Neuron (in vitro differentiated cells): ENCODE measurements at regions not wholly inside any gene's neighbourhood (a gene's known extent, or its start where the extent isn't known, plus 50 kb on each side); places are given as distances from the start of the nearest gene placed in this dataset.
"Not testable (repeated sequence)": the region's sequence is repeated elsewhere in the genome, so short reads cannot be mapped to it uniquely, and the experiment has no call there.

Experiments used
- H2AFZ ChIP-seq: one replicate; pipeline ENCODE4 v1.6.1; 2013; ENCODE audit warnings: low read depth, mild to moderate bottlenecking, inconsistent platforms, low read length, moderate library complexity
- H3K27me3 ChIP-seq: one replicate; pipeline ENCODE4 v1.6.1; 2013; ENCODE audit warnings: low read length; ENCODE audit not compliant: insufficient read depth
- H3K36me3 ChIP-seq: one replicate; pipeline ENCODE4 v1.6.1; 2013; ENCODE audit warnings: low read length; ENCODE audit not compliant: insufficient read depth
- H3K4me1 ChIP-seq: one replicate; pipeline ENCODE4 v1.6.1; 2013; ENCODE audit warnings: low read length; ENCODE audit not compliant: insufficient read depth
- H3K4me3 ChIP-seq: 2 replicates; pipeline ENCODE4 v1.5.1; 2013; ENCODE audit warnings: mild to moderate bottlenecking, low read length, moderate library complexity
- H3K9me3 ChIP-seq: one replicate; pipeline ENCODE4 v1.6.1; 2013; ENCODE audit warnings: low read length

DNA sequence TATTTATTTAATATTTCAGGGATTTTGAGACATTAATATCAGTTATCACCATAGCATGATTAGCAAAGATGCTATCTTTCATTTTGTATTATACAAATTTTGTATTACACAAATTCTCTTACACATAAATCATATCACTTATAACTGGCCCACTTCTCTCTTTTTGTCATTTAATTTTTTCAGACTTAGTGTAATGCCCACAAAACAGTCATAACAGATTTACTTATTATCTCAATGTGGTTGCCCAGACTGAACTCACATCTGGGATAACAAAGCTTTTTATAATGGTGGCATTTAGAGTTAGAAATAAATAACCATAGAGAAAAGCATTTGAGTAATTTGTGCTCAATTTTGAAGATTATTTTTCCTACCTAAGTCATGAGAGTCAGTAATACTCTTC lies 148.3 kb downstream of the TFAP2B start:
- Histone ChIP-seq H3K4me3 (no peak overlapping the region), H3K4me1 (no peaks in the 10 kb centered on the region), H3K27me3 (no peaks in the 10 kb centered on the region), H3K36me3 (no peaks in the 10 kb centered on the region), H3K9me3 (no peaks in the 10 kb centered on the region), H2AFZ (no peak overlapping the region)

DNA sequence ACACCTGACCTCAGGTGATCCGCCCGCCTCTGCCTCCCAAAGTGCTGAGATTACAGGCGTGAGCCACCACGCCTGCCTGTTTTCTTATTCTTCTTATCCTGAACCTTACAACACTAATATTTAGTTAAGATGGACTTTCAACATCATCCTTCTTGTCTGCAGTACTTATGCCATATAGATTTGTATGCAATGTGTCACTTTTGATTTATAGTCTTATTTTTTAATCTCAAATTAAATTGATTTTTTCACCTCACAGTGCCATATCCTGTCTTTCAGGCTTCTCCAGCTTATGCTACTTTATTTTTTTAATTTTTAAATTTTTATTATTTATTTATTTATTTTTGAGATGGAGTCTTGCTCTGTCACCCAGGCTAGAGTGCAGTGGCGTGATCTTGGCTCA lies 149.6 kb downstream of the TFAP2B start:
- not testable (repeated sequence) for H3K27me3 ChIP-seq, H3K4me1 ChIP-seq, H2AFZ ChIP-seq, H3K36me3 ChIP-seq, H3K9me3 ChIP-seq, H3K4me3 ChIP-seq

DNA sequence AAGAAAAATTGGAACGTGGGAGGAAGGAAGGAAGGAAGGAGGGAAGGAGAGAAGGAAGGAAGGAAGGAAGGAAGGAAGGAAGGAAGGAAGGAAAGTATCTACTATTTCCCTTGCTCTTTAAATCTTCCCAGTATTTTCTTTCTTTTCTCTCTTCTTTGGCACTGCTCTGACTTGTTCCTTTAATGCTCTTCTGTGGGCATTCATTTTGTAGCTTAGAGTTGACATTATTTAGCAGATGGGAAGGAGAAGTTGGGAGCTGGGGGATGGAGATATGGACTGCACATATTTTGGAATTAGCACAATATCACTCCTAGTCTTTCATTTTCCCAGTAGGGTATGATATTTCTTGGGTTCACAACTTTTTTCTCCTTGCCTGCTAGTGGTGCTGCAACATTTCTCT lies 152.2 kb downstream of the TFAP2B start:
- H3K9me3 ChIP-seq: no peaks in the 10 kb centered on the region
- no peak overlapping the region for H2AFZ ChIP-seq
- H3K36me3 ChIP-seq: no peaks in the 10 kb centered on the region
- no peaks in the 10 kb centered on the region for H3K27me3 ChIP-seq
- H3K4me3 ChIP-seq: no peak overlapping the region
- no peaks in the 10 kb centered on the region for H3K4me1 ChIP-seq

DNA sequence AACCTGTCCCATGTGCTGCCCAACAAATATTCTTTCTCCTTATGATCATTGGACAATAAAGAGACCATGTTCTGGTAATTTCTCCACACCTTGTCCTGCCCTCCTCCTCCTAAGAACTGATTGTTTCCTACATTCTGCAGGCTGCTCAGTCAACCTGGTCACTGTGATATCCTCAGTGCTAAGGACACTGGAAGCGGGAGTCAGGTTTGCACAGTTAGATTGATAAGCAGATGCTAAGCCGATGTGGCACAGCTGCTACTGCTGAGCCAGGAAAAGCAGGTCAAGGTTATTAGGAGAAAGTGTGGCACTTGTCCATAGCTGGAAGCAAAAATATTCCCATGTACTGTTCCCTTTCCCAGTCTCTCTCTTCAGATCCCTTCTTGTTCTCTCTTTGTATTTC lies 154.8 kb downstream of the TFAP2B start:
- Histone ChIP-seq H3K36me3 (no peaks in the 10 kb centered on the region), H3K4me1 (no peaks in the 10 kb centered on the region), H2AFZ (no peak overlapping the region), H3K27me3 (no peaks in the 10 kb centered on the region), H3K9me3 (no peaks in the 10 kb centered on the region), H3K4me3 (no peak overlapping the region)

DNA sequence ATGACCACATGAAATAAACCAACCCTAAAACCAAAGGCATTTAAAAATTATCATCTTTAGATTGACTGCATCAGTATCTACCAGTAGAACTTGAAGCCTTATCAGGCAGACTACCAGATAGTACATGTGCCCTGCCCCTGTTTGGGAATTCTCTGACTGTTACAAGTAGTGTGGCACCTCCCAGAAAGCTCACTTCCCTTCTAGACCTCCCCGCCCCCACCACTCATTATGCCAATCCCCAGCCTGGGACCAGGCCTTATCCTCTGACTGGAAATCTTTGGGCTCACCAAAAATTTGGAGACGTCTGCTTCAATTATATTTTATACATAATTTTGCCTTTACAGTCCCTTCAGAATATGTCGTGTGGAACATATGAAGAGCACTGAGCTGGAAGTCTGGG lies 155.6 kb downstream of the TFAP2B start:
- H3K4me1 ChIP-seq: no peaks in the 10 kb centered on the region
- H3K27me3 ChIP-seq: no peaks in the 10 kb centered on the region
- H3K9me3 ChIP-seq: no peaks in the 10 kb centered on the region
- no peak overlapping the region for H3K4me3 ChIP-seq
- H3K36me3 ChIP-seq: no peaks in the 10 kb centered on the region
- no peak overlapping the region for H2AFZ ChIP-seq

DNA sequence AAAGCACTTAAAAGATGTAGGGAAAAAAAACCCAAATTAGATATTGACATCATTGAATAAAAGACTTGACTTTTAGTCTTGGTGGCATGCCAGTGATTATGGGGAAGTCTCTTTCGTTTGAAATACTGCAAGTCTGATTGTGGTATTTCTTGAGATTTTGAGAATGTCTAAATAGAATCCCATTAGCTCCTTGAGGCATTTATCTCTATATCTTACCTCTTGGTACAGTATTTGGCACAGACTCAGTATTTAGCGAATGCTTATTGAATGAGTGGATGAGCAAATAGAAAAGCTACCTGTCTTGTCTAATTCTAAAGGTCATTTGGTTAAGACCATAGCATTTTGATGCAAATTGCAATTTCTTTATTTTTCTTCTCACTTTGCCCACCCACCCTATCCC lies 156.5 kb downstream of the TFAP2B start:
- H3K4me1 ChIP-seq: no peaks in the 10 kb centered on the region

DNA sequence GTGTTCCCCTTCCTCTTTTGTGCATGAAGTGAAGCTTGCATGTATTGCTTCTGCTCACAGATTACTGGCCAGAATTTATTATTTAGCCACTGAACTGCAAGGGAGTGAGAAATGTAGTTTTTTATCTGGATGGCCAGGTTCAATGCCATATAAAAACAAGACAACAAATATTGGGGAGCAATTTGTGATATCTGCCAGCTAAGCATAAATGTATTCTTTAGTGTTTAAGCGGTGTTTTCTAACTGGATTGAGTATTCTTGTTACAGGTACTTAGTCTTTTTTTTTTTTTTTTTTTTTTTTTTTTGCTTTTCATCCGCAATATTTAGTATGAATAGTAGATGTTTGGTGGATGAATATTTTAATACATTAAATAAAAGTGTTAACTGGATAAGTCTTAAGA lies 158.2 kb downstream of the TFAP2B start:
- H2AFZ ChIP-seq: no peak overlapping the region
- no peaks in the 10 kb centered on the region for H3K9me3 ChIP-seq
- no peaks in the 10 kb centered on the region for H3K27me3 ChIP-seq
- no peaks in the 10 kb centered on the region for H3K4me1 ChIP-seq
- H3K36me3 ChIP-seq: no peaks in the 10 kb centered on the region
- H3K4me3 ChIP-seq: no peak overlapping the region

More for the DNA sequence above, 156.5 kb downstream of the TFAP2B start:
- Histone ChIP-seq H3K4me3 (no peak overlapping the region), H3K27me3 (no peaks in the 10 kb centered on the region), H3K36me3 (no peaks in the 10 kb centered on the region), H3K9me3 (no peaks in the 10 kb centered on the region), H2AFZ (no peak overlapping the region)

DNA sequence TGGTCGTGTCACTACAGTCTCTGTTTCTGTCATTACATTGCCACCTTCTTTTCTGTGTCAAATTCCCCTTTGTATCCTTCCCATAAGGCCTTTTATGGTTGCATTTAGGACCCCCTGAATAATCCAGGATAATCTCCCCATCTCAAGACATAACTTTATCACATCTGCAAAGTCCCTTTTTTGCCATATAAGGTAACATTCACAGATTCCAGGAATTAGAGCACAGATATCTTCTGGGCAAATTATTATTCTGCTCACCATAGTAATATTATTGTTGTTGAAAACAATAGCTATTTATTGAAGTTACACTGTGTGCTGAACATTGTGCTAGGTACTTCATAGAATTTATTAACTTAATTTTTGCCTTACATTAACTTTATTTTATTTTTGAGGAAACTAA lies 159.1 kb downstream of the TFAP2B start:
- Histone ChIP-seq H3K9me3 (no peaks in the 10 kb centered on the region), H3K4me1 (no peaks in the 10 kb centered on the region), H3K27me3 (no peaks in the 10 kb centered on the region), H3K4me3 (no peak overlapping the region), H2AFZ (no peak overlapping the region), H3K36me3 (no peaks in the 10 kb centered on the region)

DNA sequence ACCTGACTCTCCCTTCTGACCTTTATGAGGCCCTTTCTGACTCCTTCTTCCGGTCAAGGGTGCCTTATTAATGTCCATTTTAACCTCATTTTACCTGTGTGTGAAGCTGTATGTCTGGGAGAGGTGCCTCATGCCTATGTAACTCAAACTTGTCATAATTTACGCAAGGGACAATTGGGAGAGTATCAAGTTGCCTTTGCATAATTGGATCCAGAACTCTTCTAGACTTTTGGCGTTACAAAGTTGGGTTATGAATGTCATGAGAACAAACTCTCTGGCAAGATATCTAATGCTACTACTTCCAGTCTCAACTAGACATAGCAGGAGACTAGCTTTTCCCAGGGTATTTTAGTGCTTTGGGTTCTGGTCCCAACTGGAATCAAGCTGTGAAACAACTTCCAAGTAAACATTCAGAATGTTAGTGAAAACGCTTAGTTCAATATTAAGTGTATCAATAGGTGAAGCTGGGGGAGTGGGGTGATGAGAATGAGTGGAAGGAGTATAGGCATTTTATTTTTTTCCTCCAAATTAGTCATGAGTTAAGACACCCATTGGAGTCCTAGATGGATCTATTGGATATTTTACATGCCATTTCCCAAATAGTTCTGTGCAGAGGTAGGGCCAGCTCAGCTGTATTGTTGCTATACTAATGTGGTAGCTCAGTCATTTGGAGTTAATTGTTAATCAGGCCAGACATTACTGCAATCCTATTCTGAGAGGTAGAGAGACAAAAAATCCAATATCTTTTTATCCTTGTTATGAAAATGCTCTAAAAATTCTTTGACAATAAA lies 159.9 kb downstream of the TFAP2B start:
- Histone ChIP-seq H2AFZ (no peak overlapping the region), H3K36me3 (no peaks in the 10 kb centered on the region), H3K4me1 (no peaks in the 10 kb centered on the region), H3K27me3 (no peaks in the 10 kb centered on the region), H3K9me3 (no peaks in the 10 kb centered on the region), H3K4me3 (no peak overlapping the region)

DNA sequence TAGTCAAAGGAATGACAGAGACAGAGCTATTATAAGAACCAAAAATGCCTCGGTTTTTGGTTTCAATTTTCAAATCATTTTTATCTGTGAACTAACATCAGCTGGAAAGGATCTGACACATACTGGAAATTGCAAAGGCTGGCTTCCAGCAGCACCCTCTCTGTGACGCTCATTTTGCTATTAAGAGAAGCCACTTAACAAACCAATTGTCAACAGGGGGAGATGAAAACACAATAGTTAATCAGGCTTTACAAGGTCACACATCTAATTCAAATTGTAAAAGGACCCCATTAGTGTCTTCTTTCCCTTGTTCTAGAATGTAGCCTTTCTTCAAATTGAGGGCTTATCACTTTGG lies 160.5 kb downstream of the TFAP2B start:
- H3K4me1 ChIP-seq: no peaks in the 10 kb centered on the region
- H2AFZ ChIP-seq: no peak overlapping the region
- no peaks in the 10 kb centered on the region for H3K27me3 ChIP-seq
- H3K4me3 ChIP-seq: no peak overlapping the region
- no peaks in the 10 kb centered on the region for H3K36me3 ChIP-seq
- no peaks in the 10 kb centered on the region for H3K9me3 ChIP-seq

DNA sequence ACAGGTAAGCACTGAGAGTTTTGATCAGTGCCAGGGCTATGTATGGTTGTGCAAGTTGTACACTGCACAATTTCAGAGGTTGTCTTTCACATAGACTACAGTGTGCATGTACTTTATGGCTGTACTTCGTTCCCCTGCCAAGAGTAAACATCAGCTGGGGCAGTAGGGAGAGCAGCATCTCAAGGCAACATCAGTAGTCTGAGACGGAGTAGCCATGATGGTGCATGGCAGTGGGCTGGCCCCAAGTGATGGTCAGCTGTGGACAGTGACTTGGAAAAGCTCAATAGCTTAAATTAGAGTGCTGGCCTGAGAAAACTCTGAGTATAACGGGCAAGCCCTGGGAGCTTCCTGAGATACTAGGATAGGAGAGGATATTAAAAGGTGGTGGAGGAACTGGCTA lies 165.5 kb downstream of the TFAP2B start:
- Histone ChIP-seq H2AFZ (no peak overlapping the region), H3K9me3 (no peaks in the 10 kb centered on the region), H3K27me3 (no peaks in the 10 kb centered on the region), H3K4me3 (no peak overlapping the region), H3K4me1 (no peaks in the 10 kb centered on the region), H3K36me3 (no peaks in the 10 kb centered on the region)

DNA sequence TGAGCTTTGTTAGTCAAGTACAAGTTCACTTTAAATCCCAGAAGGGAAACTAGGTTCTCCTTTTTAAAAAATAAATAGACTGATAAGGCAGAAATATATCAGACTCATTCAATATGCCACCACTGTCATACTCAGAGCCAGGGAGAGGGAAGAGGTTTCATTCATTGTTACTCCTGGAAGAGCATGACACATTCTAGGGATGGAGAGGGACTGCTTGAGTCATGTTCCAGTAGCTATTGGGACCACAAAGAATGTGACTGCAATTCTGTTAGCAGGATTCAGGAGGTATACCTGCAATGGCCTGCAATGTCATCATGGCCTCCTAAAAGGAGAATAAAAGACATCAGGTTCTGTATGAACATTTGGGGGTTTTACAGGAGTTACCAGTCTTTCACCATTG lies 167.6 kb downstream of the TFAP2B start:
- Histone ChIP-seq H2AFZ (no peak overlapping the region), H3K27me3 (no peaks in the 10 kb centered on the region), H3K36me3 (no peaks in the 10 kb centered on the region), H3K4me3 (no peak overlapping the region), H3K9me3 (no peaks in the 10 kb centered on the region), H3K4me1 (no peaks in the 10 kb centered on the region)

DNA sequence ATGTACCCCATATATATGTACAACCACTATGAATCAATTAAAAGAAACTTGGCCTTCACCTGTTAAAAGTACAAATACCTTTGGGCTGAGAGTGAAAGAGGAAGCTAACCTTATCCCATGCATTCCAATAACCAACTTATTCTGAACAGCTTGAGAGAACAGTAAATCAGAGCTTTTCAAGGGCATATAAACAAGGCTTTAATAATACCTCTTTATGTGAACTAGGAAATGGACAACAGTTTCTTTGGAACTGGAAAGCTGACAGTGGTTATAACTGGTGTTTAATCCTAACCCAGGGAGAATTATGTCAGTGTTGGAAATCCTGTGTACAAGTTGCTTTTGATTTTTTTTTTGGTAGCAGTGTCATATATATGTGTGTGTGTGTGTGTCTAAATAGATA lies 170.5 kb downstream of the TFAP2B start:
- Histone ChIP-seq H3K27me3 (no peaks in the 10 kb centered on the region), H3K4me1 (no peaks in the 10 kb centered on the region), H3K4me3 (no peak overlapping the region), H3K9me3 (no peaks in the 10 kb centered on the region), H3K36me3 (no peaks in the 10 kb centered on the region), H2AFZ (no peak overlapping the region)

DNA sequence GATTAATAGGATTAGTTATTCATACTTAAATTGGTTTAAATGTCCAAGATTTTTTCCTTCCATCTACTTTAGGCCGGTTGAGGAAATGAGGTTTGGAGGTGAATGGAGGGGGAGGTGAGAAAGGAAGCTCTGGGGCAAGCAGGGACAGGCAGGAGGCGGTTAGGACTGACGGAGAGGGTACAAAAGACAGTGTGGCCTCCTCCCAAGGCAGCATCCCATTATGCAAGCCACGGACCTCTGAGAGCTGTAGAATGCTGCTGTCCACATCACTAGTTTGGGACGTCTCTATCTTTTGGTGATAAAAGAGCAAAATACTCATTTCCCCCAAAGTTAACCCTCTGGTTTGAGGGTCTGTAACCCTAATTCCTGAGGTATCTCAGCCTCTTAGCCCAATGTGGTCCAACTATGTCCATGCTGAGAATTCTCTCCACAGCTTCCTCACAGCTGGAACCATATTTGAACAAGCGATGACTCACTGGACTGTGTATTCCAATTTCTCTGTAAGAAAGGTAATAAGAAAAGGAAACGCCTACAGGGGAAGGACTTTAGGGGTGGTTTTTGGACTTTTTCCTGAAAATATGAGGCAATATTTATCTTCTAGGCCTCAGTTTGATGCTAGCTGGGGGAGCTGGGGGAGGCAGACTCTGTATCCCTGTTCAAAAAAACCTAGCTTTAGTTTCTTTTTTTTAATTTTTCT lies 172.2 kb downstream of the TFAP2B start:
- Histone ChIP-seq H3K9me3 (no peaks in the 10 kb centered on the region), H3K4me1 (no peaks in the 10 kb centered on the region)

More for the DNA sequence above, 172.2 kb downstream of the TFAP2B start:
- Histone ChIP-seq H3K4me3 (no peak overlapping the region), H2AFZ (no peak overlapping the region), H3K36me3 (no peaks in the 10 kb centered on the region), H3K27me3 (no peaks in the 10 kb centered on the region)
